GM18517 (cell line): ENCODE measurements at regions not wholly inside any gene's neighbourhood (a gene's known extent, or its start where the extent isn't known, plus 50 kb on each side); places are given as distances from the start of the nearest gene placed in this dataset.

Experiments
- ATAC-seq: cut with Tn5 transposase; IDR thresholded peaks from one replicate; pipeline ENCODE4 v1.9.1; 2021; ENCODE audit warnings: mild to moderate bottlenecking, moderate library complexity; ENCODE audit not compliant: unreplicated experiment

GRCh38 chr12:17695495-17695894, 394.5 kb downstream of the RERGL start:
- ATAC-seq, result no peak

DNA sequence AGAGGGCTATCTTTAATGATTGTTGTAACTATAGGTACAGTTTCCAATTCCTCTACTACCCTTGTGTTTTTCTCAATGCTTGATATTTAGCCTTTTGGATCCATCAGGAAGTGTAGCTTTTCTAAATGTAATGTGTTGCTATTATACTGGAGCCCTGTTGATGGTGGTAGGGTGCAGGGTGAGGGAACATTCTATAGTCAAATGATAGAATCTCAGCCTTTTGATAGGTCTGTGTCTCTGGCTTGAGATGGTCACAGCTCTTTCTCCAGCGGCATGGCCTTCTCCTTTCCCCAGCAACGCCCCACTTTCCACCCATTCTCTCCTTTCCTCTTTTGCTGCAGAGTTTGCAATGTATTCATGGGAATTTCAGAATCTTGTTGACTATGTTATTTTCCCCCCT, 398.6 kb downstream of the RERGL start:
- ATAC-seq, result no peak

- ATAC-seq, result no peak
Observed at GRCh38 chr12:17680220-17680619, 409.8 kb downstream of the RERGL start.

GRCh38 chr12:17666641-17667324, 423.2 kb downstream of the RERGL start:
- ATAC-seq, result no peak

GRCh38 chr12:17665839-17666238, 424.2 kb downstream of the RERGL start:
- no peak for ATAC-seq

- no peak for ATAC-seq
Observed at GRCh38 chr12:17661250-17661649, 428.7 kb downstream of the RERGL start.

GRCh38 chr12:17652436-17652835, 437.6 kb downstream of the RERGL start:
- no peak for ATAC-seq

DNA sequence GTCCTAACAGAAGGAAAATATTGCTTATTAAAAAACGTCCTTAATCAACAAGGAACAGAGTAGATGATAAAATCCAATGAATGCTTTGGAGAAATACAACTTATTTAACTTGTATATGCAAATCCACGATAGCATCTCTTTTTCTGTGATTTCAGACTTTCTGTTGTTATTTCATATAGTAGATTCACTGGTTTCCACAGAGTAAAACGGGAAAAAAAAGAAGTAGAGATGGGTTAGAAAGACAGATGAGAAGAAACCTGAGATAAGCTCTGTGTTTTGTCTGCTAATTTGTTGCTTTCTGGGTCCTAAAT, 447.7 kb downstream of the RERGL start:
- ATAC-seq, result no peak

DNA sequence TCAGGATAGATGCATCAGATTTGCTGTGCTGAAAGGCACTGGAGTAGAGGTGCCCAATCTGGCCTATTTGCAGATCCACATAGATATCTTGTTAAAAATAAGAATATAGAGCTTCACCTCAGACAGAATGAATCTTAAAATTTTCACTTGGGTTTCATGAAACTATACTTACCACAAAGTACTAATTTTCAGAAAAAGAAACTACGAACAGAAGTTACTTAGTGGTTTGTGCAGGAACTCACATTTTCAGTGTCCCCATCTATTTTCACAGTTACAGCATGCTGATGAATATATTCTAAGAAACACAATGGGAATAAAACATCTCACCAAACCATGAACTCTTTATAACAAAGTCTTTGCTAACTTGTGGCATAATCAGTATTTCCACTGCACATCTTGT, 449.4 kb downstream of the RERGL start:
- ATAC-seq, result no peak

DNA sequence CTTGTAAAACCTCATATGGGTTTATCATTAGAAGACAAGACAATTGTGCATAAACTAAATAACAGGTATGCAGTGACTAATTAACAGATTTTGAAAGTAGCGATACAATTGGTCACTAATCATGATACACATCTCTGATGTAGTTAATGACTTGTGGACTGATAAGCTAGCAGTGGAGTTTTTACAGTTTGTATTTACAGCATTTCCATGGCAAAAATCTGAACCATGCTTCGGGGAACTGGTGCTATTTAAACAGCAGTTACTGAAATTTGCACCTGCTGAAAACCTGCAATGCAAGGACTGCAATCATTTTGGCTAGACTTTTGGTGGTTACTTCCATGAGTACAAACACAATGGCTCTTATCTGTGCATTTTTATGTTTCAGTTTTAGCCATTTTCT, 471.2 kb downstream of the RERGL start:
- no peak for ATAC-seq

GRCh38 chr12:17609701-17610100, 480.3 kb downstream of the RERGL start:
- no peak for ATAC-seq

GRCh38 chr12:17609153-17609552, 480.8 kb downstream of the RERGL start:
- ATAC-seq, result no peak

- ATAC-seq, result no peak
Observed at GRCh38 chr12:17595111-17595510, 494.9 kb downstream of the RERGL start.

- ATAC-seq, result no peak
Observed at GRCh38 chr12:17593715-17594406, 496.1 kb downstream of the RERGL start.

GRCh38 chr12:17592472-17592871, 497.5 kb downstream of the RERGL start:
- no peak for ATAC-seq

DNA sequence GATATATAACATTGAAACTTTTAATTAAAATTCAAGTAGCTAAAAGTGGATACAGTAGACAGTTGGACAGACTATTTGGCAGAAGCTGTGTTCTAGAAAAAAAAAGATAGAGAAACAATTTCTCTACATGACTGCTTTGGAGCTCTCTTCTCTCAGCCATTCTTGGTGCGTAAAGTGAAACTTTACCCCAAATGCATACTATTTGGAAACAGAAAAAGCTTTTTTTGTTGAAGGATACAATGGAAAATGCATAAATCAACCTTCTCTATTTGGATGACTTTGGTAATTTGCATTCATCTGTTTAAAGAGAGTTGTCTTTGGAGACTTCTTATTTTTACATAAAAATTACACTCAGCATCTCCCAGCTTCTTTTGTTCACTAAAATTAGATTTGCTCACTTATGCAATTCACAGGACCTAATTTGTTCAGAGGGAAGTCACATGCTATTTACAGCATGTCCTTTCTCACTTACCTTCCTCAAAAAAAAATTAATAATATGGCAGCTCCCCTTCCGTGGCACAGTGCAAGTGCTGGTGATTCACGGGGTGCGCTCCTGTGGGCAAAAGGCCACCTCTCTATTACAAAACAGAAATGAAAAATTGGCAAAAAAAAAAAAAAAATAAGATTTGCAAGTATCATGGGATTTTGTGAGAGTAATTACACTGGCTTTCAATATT, 498.9 kb downstream of the RERGL start:
- ATAC-seq, result no peak

DNA sequence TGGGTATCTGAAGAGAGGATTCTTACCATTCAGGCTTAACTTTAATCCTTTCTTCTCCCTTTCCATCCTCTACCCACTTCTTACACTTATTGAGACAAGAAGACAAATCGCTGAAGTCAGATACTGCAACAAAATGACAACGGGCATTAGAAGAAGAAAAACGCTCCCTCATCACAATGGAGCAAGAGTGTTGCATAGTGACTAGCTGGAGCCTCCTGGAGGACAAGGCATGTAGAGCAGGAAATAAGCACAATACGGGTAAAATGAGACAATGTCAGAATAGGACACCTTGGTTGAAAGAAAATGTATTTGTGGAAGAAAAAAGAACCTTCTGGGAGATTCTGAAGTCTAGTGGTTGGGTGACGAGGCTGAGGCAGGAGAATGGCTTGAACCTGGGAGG, 501.0 kb downstream of the RERGL start:
- no peak for ATAC-seq

DNA sequence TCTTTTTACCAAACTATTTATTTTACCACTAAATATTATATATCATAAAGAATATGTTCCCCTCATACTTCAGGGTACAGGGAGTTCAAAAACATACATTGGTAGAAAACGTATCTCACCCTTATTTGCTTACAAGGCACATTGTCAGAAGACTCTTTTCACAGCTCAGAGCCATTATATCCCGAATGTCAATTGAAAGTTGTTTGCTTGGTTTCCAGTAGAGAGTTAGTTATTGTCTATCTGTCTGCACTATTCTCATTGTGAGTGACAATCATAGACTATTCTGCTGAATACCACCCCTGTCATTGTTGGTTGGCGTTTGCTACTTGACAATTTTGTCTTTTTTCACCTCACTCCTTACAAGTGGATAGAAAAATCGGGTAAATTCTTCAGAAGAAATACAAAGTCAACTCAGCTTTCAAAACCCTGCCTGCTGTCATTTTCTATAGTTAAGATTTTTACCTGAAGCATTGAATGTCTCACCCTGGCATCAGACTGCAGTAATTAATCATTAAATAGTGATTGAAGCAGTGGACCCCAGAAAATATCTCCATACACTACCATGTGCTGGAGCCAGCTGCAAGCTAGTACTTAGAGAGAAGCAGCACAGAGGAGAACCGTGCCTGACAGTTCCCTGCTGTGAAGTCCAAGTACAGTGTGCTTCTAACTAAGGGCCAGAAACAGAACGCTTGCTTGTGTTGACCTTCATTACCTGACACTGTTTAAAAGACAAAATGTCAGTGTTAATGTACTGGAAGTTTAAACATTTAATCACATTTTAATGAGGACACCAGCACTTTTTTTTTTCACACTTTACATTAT, 510.6 kb downstream of the RERGL start:
- ATAC-seq, result no peak

GRCh38 chr12:17577405-17577804, 512.6 kb downstream of the RERGL start:
- ATAC-seq, result no peak

GRCh38 chr12:17572250-17572649, 517.7 kb downstream of the RERGL start:
- no peak for ATAC-seq

DNA sequence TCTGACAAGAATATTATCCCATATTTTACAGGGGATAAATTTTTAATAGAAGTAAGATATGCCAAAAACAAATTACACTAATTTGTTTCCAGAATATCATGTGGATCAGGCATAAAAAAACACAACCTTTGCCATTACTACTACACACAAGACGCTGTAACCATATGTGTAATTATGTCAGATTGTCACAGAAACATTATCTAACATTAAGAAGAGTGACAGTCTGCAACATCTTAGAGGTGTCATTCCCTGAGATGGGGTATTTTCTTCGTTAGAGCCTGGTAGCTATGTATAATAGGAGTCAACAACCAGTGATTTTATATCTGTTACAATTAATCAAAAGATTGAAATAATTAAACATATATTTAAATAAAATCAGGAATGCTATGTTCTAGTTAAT, 518.9 kb downstream of the RERGL start:
- ATAC-seq, result no peak
